HUES6 (cell line): ENCODE measurements at regions not wholly inside any gene's neighbourhood (a gene's known extent, or its start where the extent isn't known, plus 50 kb on each side); places are given as distances from the start of the nearest gene placed in this dataset.

ENCODE experiments used
- H3K27ac ChIP-seq: 2 replicates; pipeline ENCODE4 v1.7.0; 2013; ENCODE audit warnings: low read depth, mild to moderate bottlenecking, low read length, inconsistent platforms
- H3K27me3 ChIP-seq: 2 replicates; pipeline ENCODE4 v1.6.1; 2013; ENCODE audit warnings: low read length; ENCODE audit not compliant: control insufficient read depth, insufficient read depth
- H3K36me3 ChIP-seq: 2 replicates; pipeline ENCODE4 v1.6.1; 2013; ENCODE audit warnings: low read length; ENCODE audit not compliant: control insufficient read depth, insufficient read depth
- H3K4me1 ChIP-seq: 2 replicates; pipeline ENCODE4 v1.6.1; 2013; ENCODE audit warnings: low read length; ENCODE audit not compliant: control insufficient read depth, insufficient read depth
- H3K4me3 ChIP-seq: 2 replicates; pipeline ENCODE4 v1.5.1; 2013; ENCODE audit warnings: low read depth, low read length
- H3K9ac ChIP-seq: one replicate; pipeline ENCODE4 v1.6.1; 2013; ENCODE audit warnings: mild to moderate bottlenecking, low read length
- H3K9me3 ChIP-seq: 2 replicates; pipeline ENCODE4 v1.6.1; 2013; ENCODE audit warnings: low read depth, low read length; ENCODE audit not compliant: control insufficient read depth, insufficient read depth

GRCh38 chr20:63064310-63064709, 57.5 kb upstream of the BHLHE23 start:
- peaks cover 3% of the 10 kb centered on the region; the same call in 1 of the 2 replicates for H3K27me3 ChIP-seq
- no peaks in the 10 kb centered on the region for H3K4me1 ChIP-seq
- no peak overlapping the region for H3K9ac ChIP-seq
- H3K36me3 ChIP-seq: no peaks in the 10 kb centered on the region
- H3K9me3 ChIP-seq: peaks cover 8% of the 10 kb centered on the region; the same call in 1 of the 2 replicates
- H3K27ac ChIP-seq: no peak overlapping the region
- no peak overlapping the region for H3K4me3 ChIP-seq

DNA sequence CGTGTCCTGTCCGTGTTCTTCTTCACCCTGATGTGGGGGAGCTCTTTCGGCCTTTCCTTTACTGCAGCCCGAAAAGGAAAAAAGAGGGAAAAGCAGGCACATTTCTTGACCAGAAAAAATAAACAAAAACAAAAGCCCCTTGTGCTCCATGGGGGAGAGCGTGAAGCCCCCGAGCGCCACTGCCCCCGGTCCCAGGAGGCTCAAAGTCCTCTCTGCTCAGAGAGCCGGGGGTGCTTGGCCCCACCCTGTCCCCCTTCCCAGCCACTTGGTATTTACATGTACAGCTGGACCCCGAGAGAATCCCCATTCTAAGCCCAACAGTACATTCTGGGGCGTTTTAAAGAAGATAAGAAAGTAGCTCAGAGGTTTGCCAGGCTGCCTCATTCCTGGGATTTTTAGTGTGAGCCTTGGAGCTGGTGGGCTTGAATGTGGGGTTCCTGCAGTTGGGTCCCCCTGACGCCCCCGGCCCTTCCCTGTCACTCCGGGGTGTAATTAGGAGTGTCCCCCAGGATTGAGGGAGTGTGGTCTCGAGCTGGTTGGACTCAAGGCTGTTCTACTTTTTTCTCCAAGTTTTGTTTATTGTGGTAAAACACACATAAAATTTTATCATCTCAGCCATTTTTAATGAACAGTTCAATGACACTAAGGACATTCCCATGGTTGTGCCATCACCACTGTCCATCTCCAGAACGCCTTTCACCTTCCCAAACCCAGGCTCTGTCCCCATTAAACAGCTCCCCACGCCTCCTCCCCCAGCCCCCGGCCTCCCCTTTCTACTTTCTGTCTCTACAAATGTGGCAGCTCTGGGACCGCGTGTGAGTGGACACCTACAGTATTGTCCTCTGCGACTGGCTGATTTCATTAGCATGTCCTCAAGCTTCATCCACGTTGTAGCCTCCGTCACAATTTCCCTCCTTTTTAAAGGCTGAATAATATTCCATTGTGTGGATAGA, 55.7 kb upstream of the BHLHE23 start:
- Histone ChIP-seq H3K27me3 (peaks cover 18% of the 10 kb centered on the region; the same call in 1 of the 2 replicates), H3K27ac (no peak overlapping the region), H3K4me3 (no peak overlapping the region), H3K4me1 (no peaks in the 10 kb centered on the region), H3K9ac (no peak overlapping the region), H3K36me3 (no peaks in the 10 kb centered on the region), H3K9me3 (peaks cover 8% of the 10 kb centered on the region; the same call in 1 of the 2 replicates)

GRCh38 chr20:63061771-63062100, 55.0 kb upstream of the BHLHE23 start:
- H3K9me3 ChIP-seq: peaks cover 11% of the 10 kb centered on the region; the same call in 1 of the 2 replicates
- no peak overlapping the region for H3K27ac ChIP-seq
- H3K27me3 ChIP-seq: peaks cover 25% of the 10 kb centered on the region

GRCh38 chr20:63061051-63061770, 54.4 kb upstream of the BHLHE23 start:
- no peak overlapping the region for H3K9ac ChIP-seq

More at GRCh38 chr20:63061771-63062100, 55.0 kb upstream of the BHLHE23 start:
- no peaks in the 10 kb centered on the region for H3K4me1 ChIP-seq
- no peak overlapping the region for H3K9ac ChIP-seq
- H3K4me3 ChIP-seq: no peak overlapping the region
- H3K36me3 ChIP-seq: no peaks in the 10 kb centered on the region

DNA sequence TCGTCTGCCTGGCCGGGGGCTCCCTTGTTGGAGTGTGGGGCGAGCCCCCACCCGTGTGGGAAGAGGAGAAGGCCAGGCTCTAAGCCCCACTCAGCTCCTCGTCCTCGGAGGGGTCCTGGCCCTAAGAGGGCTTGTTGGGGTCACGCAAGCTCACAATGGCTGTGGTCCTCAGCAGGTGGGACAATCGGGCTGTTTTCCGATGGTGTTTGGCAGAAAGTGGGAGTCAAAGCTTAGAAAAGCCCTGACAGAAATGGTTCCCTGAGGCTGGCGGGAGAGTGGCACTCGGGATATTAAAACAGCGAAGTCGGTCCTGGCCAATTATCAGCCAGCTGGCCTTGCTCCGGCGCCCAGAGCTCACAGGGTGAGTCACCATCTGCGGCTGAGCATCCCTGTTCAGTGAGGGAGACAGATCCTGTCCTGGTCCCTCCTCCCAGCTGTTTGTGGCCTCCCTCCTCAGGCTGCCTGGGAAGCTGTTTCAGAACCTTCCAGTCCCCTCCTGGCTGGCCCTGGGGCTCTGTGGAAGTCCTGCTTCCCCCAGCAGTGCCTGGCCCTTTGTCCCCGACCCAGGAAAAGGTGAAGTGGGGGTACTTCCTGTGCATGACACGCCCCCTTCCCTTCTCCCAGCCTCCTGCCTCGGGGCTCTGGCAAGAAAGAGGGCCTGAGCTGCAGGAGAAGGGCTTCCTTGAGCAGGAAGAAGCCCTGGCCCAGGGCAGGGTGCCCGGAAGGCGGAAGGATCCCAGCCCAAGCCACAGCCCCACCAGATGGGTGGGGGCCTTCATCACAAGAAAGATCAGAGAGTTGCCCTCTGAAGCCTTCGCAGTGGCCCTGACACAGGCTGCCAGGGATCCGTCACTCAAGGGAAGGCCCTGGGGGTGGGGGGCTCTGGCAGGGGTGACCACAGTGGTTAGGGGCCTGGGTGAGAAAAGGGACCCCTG, 53.6 kb upstream of the BHLHE23 start:
- H3K36me3 ChIP-seq: no peaks in the 10 kb centered on the region
- no peak overlapping the region for H3K9ac ChIP-seq
- no peak overlapping the region for H3K4me3 ChIP-seq
- no peak overlapping the region for H3K27ac ChIP-seq
- H3K9me3 ChIP-seq: peaks cover 11% of the 10 kb centered on the region; the same call in 1 of the 2 replicates
- H3K4me1 ChIP-seq: no peaks in the 10 kb centered on the region
- H3K27me3 ChIP-seq: peaks cover 25% of the 10 kb centered on the region

More at GRCh38 chr20:63061051-63061770, 54.4 kb upstream of the BHLHE23 start:
- H3K27ac ChIP-seq: no peak overlapping the region
- H3K4me3 ChIP-seq: no peak overlapping the region
- no peaks in the 10 kb centered on the region for H3K36me3 ChIP-seq
- peaks cover 11% of the 10 kb centered on the region; the same call in 1 of the 2 replicates for H3K9me3 ChIP-seq
- H3K4me1 ChIP-seq: no peaks in the 10 kb centered on the region
- peaks cover 25% of the 10 kb centered on the region for H3K27me3 ChIP-seq

- Histone ChIP-seq H3K27ac (no peak overlapping the region), H3K4me1 (no peaks in the 10 kb centered on the region), H3K27me3 (peaks cover 25% of the 10 kb centered on the region)
Measured at GRCh38 chr20:63059684-63060056, 52.9 kb upstream of the BHLHE23 start.

DNA sequence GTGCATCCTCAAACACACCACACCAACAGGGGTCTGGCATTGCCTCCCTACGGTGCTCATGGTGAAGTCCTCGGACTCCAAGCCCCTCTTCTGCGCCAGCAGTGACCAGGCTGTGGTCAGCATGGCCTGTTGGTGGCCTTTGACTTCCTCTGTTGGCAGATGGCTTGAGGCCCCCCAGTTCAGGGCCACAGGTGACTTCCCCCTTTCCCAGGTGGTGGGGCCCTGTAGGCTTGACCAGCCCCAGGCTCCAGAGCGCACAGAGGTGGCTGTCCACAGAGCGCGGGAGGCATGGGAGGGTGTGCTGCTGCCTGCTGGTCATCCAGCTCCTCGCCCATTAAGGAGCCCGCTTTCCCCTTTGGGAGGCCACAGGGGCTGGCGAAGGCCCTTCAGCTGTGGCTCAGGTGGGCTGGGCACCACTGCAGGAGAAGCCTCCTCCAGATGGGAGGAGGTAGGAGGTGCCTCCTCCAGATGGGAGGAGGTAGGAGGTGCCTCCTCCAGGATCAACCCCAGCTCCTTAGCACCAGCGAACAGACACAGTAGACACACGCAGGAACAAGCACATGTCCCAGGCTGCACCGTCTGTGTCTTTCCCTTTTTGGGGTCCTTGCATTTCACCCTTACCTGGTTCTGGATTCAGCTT, 52.1 kb upstream of the BHLHE23 start:
- Histone ChIP-seq H3K27ac (no peak overlapping the region), H3K27me3 (peaks cover 25% of the 10 kb centered on the region), H3K9me3 (peaks cover 11% of the 10 kb centered on the region; the same call in 1 of the 2 replicates), H3K4me1 (no peaks in the 10 kb centered on the region), H3K4me3 (no peak overlapping the region), H3K9ac (no peak overlapping the region), H3K36me3 (no peaks in the 10 kb centered on the region)

More at GRCh38 chr20:63059684-63060056, 52.9 kb upstream of the BHLHE23 start:
- Histone ChIP-seq H3K36me3 (no peaks in the 10 kb centered on the region), H3K4me3 (no peak overlapping the region), H3K9me3 (peaks cover 11% of the 10 kb centered on the region; the same call in 1 of the 2 replicates), H3K9ac (no peak overlapping the region)

DNA sequence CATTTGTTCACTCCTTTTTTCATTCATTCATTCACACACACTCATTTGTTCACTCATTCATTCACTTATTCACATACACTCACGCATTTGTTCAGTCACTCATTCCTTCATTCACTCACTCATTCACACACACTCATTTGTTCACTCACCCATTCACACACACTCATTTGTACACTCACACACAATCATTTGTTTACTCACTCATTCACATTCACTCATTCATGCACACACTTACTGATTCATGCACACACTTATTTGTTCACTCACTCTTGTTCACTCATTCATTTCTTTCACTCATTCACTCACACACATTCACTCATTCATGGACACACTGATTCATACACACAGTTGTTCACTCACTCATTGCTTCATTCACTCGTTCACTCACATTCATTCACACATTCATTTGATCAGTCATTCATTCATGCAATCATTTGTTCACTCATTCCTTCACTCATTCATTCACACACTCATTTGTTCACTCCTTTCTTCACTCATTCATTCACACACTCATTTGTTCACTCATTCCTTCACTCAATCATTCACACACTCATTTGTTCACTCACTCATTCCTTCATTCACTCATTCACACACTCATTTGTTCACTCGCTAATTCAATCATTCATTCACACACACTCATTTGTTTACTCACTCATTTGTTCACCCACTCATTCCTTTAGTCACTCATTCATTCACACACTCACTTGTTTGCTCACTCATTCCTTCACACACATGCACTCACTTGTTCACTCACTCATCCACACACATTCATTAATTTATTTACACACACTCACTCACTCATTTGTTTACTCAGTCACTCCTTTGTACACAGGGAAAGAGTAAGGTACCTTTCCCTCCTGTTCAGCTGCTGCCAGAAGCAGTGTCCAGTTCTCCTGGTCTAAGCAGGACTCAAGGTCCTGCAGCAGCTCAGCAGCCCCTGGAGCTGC, 50.7 kb upstream of the BHLHE23 start:
- peaks cover 11% of the 10 kb centered on the region; the same call in 1 of the 2 replicates for H3K9me3 ChIP-seq
- H3K27ac ChIP-seq: no peak overlapping the region
- H3K36me3 ChIP-seq: no peaks in the 10 kb centered on the region
- H3K27me3 ChIP-seq: peaks cover 25% of the 10 kb centered on the region
- no peak overlapping the region for H3K9ac ChIP-seq
- no peak overlapping the region for H3K4me3 ChIP-seq
- H3K4me1 ChIP-seq: no peaks in the 10 kb centered on the region

- H3K9ac ChIP-seq: no peak overlapping the region
- H3K27me3 ChIP-seq: peaks cover 22% of the 10 kb centered on the region
- H3K4me3 ChIP-seq: peak overlapping the region; percentile 43; the same call in 1 of the 2 replicates
- H3K4me1 ChIP-seq: no peaks in the 10 kb centered on the region
- peaks cover 8% of the 10 kb centered on the region; the same call in 1 of the 2 replicates for H3K9me3 ChIP-seq
- H3K27ac ChIP-seq: no peak overlapping the region
- no peaks in the 10 kb centered on the region for H3K36me3 ChIP-seq
Measured at GRCh38 chr20:63056236-63057170, 49.7 kb upstream of the BHLHE23 start.
